ENCODE measurements at regions not wholly inside any gene's neighbourhood (a gene's known extent, or its start where the extent isn't known, plus 50 kb on each side); places are given as distances from the start of the nearest gene placed in this dataset.
"Not testable (repeated sequence)": the region's sequence is repeated elsewhere in the genome, so short reads cannot be mapped to it uniquely, and the experiment has no call there.

DNA sequence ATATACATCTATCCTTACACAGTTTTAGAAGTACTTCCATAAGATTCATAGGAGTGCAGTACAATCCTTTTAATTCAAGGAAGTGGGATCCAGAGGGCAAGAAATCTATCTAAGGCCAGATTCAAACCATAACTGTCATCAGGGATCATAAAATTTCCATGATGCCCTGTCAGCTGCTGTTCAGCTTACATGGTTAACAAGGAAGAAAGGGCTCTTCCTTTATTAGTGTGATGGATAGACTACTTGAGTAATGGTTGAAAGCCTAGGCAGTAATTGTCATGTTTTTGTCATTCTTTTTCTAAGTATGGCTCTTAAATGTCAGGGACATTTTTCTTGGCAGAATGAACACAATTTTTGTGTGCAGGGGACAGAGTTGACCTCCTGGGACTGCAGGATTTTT is 159.8 kb upstream of the CXCL13 start:
- no peak for DNase-seq (ENCODE audit: low read depth, low spot score)

DNA sequence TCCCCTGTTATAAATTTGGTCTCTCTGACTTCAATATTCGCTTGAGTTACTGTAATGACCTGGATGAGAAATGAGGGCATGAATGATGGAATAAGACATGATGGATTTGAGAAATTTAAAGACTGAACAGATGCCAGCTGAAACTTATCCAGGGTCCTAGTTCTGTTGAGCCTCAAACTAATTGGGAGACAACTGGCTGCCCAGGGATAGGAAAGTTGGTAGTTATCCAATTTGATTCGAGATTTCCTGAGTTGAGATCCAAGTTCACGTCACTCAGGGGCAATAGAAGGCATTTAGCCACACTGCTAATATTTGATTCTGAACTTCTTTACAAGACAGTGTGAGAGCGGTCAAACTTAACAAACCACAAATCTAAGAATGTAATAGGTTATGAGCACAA is 159.0 kb upstream of the CXCL13 start:
- no peak for DNase-seq (ENCODE audit: low read depth, low spot score)

DNA sequence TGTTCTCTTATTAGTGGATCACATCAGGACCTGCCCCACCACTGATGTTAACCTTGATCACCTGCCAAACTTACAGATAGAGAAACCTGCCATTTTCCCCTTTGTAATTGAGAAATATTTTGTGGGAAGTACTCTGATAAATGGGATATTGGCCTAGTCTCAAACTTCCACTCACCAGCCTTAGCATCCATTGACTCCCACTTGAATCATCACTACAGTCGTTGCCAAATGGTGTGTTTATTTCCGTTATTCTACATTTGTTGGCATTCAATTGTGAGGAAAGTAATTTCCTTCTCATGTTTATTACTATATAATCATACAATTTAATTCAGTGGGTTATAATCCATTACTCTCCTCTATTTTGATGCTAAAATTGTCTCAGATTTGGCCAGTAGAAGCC is 156.4 kb upstream of the CXCL13 start:
- no peak for DNase-seq (ENCODE audit: low read depth, low spot score)

DNA sequence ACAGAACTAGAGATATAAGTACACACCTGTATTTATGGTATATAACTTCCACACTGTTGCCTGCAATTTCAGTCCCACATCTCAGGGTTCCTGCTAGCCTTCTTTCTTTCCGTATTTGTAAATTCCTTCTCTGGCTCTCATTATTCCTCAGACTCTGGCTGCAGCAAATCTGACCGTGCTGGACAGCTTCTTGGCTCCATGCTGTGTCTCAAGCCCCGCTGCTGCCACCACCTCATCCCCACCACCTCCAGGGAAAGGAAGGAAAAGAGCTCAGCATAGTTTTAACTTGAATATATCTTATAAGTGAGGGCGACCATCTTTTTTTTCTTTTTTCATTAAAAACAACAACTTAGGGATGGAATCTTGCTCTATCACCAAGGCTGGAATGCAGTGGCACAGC is 155.6 kb upstream of the CXCL13 start:
- no peak for DNase-seq (ENCODE audit: low read depth, low spot score)

DNA sequence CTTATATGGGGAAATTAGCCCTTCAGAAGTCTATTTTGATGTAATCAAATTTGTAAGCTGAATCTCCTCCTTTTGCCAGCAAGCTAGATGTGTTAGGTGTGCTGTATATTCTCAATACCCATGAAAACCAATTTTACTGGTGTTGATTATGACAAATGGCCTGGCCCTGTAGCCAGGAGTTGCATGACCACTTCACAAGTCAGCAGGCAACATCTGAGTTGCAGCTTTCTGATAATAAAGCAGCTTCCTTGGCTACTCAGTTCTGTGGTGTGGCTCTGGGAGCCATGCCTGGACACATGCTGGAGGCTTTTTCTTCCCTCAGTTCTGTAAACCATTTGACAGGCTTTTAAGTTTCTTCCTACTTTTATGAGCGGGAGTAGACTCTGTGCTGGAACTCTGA is 154.1 kb upstream of the CXCL13 start:
- DNase-seq (ENCODE audit: low read depth, low spot score), result no peak

DNA sequence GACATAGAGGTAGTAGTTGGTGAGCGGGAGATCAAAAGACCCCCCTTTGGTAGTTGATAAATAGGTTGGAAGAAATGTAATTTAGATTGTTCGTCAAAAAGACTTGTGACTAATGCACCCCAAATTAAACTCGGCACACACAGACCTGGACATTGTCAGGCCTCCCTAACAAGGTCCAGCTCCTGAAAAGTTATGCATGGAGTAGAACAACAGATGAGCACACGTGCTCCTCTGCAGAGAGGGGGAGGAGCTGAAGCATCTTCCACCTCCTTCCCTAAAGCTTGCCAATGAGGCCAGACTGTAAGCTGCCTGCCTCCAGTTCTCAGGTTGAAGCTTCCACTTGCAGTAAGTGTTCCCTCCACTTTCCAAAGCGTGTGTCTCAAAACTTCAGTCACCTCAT is 153.5 kb upstream of the CXCL13 start:
- not testable (repeated sequence) for DNase-seq (ENCODE audit: low read depth, low spot score)

DNA sequence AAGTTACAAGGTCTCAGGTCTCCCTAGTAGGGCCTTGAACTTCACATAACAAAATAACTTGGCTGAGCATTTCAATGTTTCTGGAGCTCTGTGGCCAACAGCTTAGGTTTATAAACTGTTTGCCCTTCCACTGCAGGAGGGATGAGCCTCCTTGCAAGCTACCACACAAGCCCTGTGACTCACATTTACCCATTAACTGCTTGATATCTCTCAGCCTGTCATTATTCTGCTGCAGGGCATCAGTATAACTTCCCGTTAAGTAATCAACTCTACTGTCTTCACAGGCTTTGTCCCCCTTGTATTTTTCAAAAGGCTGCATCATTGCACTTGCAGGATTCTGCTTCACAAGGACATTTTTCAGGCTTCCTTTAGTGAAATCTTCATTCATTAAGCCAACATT is 151.7 kb upstream of the CXCL13 start:
- DNase-seq (ENCODE audit: low read depth, low spot score), result no peak

DNA sequence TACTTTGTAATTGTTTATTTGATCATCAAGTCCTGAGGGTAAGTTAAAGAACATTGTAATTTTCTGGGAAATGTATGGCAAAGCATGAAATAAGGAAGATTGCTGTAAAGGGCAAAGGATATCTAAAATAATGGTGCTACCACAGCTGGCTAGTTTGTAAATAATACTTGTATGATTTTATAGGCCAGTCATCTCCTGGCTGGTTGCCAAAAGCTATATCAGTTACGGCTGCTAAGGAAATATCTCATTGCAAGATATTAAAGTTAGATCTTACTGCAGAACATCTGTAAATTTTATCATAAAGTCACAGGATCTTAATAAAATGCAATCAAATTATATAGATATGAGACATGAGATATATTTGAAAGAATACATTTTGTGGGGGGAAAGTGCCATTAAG is 150.8 kb upstream of the CXCL13 start:
- DNase-seq (ENCODE audit: low read depth, low spot score), result no peak

DNA sequence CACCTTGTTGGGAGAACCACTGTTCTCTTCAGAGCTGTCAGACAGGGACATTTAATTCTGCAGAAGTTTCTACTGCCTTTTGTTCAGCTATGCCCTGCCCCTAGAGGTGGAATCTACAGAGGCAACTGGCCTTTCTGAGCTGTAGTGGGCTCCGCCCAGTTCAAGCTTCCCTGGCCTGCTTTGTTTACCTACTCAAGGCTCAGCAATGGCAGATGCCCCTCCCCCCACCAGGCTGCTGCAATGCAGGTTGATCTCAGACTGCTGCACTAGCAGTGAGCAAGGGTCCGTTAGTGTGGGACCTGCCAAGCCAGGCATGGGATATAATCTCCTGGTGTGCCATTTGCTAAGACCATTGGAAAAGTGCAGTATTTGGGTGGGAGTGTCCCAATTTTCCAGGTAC is 141.5 kb upstream of the CXCL13 start:
- not testable (repeated sequence) for DNase-seq (ENCODE audit: low read depth, low spot score)

DNA sequence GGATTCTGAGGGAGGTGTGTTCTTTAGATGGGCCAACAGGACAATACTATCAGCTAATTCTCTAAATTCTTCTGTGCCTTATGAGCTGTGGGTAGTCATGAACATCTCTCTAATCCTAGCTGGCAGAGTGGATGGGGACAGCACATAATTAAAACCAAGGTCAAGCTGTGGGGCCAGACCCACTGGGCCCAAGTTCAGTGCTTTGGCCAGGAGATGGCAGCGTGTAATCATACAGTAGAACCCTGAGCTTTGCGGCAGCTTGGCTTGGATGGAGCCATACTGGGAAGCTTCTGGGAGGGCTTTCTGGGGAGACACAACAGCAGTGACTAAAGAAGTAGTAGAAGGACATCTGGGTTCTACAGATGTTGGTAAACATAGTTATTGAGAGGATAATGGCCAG is 140.3 kb upstream of the CXCL13 start:
- peak; percentile 2 for DNase-seq (ENCODE audit: low read depth, low spot score)

DNA sequence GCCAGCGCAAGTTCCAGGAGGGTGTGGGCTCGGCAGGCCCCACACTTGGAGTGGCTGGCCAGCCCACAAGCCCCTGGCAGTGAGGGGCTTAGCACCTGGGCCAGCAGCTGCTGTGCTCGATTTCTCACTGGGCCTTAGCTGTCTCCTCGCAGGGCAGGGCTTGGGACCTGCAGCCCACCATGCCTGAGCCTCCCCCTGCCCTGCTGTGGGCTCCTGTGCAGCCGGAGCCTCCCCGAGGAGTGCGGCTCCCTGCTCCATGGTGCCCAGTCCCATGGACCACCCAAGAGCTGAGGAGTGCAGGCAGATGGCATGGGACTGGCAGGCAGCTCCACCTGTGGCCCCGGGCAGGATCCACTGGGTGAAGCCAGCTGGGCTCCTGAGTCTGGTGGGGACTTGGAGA is 139.2 kb upstream of the CXCL13 start:
- DNase-seq (ENCODE audit: low read depth, low spot score), result no peak

DNA sequence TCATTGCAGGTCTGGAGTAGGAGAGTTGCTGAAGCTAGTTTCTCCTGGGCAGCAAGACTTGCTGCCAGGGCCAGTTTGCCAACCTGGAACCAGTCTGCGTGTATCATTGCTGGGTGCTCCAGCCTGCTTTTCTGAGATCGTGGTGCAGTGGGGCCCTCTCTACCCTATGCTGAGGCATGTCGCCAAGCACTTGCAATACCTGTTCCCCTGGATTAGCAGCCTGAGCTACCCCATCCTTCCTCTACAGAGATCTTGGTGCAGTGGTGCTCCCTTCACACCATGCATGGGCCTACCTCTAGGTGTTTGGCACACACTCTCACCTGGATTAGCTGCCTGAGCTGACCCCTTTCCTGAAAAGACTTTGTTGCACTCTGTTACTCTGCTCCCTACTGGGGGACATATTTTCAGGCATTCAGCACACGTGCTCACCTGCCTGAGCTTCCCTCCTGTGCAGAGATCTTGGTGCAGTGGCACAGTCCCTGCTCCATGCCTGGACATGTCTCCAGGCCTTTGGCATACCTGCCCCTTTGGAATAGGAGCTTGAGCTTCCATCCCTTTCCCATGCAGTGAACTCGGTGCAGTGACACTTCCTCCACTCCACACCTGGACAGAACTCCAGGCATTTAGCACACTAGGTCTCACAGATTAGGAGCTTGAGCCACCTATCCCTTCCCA is 133.7 kb upstream of the CXCL13 start:
- no peak for DNase-seq (ENCODE audit: low read depth, low spot score)

DNA sequence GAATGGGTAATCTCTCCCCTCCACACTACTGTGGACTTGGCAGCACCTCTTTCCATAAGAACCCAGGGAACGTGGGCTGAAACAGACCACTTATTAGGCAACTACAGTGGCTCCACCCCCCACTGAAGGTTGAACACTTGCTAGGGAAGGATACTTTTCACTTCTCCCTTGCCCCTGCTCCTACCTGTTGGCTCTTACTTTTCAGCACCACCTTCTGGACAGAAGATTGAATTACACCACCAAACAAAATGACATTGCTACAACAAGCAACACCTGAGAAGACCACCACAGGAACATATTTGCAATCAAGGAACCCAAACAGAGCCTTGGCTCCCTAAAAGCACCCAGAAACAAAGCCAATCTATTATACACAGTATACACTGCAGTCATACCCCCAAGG is 132.1 kb upstream of the CXCL13 start:
- DNase-seq (ENCODE audit: low read depth, low spot score), result peak; percentile 28

DNA sequence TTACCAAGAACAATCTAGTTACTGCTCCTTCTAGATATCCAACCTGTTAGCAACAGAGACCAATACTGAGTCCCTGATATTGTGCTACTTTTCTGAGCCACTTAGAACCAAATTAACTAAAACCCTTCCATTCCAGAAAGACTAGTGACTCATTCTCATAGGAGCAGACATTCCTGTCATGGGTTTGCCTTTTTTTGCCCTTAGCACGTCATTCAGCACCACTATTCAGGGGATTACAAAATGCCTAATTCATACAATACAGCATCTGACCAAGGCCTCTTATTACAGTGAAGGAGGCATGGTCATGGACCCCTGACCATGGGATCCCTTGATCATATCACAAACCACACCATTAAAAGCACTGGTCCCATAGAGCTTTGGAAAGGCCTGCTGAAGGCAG is 123.8 kb upstream of the CXCL13 start:
- no peak for DNase-seq (ENCODE audit: low read depth, low spot score)

DNA sequence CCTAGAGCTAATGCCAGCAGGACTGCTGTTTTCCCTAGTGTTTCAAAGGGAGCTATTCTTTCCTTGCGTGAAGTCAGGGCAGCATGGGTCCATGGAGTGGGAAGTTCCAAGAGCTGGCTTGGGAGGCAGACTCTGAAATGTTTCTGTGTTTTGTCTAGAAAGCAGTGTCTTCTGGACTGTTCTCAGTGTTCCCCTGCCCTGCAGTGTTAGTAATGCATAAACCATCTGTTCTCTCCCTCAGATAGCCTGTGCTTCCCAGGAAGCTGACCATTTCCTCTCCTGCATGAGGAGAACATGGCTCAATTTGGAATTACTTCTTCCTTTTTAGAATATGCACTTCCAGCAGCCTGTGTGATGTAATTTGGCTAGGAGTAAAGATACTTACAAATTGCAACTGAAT is 116.7 kb upstream of the CXCL13 start:
- DNase-seq (ENCODE audit: low read depth, low spot score), result no peak

DNA sequence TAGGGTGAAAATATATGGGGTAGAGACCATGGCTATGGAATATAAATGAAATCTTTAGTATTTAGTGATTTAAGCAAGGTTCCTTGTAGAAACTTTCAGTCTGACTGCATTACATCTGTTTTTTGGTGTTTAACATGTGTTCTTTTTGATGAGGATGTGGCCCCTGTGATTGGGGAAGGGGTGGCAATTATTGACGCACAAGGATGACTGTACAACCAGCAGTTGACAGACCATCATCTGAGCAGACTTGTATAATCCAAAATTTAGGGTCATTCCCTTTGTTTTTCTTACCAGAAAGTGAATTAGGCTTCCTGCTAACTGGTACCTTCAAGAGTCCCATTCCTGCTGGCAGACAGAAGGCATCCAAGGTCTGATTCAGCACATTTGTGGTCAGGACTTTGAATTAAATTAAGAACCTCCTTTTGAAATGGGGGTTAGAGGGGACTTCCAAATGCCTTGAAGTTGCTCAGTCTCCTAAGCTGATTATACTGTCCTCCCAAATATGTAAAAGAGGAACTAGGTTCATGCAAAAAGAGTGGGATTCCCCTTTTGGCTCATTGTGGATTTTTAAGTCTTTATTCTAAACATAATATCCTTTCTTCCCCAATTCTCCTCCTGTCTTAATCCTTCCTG is 112.4 kb upstream of the CXCL13 start:
- DNase-seq (ENCODE audit: low read depth, low spot score), result no peak

DNA sequence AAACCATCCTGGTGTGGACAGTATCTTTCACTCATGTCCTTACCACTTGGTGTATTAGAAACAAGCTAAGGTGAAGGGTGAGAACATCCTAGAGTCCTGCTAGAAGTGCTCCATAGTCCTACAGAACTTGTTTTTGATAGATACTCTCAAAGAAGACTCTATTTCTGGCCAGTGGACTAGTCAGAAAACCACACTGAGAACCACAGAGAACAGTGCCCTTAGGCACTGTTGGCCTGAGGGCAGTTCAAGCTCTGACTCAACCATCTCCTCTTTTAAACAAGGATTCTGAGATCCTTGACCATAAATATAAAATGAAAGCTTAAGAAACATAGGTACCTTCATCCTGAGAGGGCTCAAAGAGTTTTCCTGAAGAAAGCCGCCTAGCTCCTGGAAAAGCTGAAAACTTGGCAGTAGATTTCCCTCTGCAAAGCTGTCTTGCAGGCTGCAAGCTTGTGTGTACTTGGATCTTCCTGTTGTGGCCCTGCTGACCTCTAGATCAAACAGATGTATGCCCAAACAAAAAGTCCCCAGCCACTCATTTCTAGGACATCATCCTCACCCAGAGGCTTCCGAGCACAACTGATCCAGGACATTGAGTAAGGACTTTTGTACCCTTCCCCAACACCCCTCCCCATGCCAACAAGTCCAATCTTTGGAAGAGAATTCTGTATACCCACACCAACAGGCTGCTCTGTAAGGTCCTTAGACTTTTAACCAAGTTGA is 111.6 kb upstream of the CXCL13 start:
- DNase-seq (ENCODE audit: low read depth, low spot score), result no peak

DNA sequence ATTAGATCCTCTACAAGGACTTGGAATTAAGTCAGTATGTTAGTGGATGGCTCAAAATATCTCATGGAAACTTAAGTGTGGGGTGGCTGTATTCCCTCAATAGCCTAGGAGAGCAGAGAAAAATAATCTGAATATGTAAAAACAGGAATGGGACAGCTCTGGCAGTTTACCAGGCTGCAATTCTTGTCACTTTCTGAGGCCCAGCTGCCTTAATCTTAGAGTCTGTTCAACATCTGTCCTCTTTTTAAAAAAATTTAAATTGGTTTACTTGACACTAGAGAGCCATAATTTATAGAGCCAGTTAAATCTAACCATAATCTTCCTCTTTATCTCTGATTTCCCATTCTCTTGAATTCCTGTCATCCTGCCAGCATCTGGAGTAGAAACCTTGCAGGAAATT is 109.2 kb upstream of the CXCL13 start:
- no peak for DNase-seq (ENCODE audit: low read depth, low spot score)

DNA sequence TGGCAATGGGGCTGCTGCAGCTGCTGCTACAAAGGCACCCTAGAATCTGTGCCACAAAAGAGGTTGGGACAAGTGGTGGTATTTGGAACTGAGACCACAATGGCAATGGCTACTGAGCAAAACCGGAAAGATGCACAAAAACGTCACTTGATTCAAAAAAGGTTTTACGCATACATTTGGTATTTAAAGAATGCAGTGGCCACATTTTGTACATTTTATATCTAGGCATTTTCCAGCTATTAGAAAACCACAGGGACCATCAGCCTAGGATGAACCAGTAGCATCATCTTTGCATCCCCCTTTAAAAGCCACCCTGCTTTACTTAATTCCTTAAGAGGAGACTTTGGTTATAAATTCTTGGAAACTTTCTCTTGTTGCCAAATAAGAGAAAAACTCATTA is 104.8 kb upstream of the CXCL13 start:
- DNase-seq (ENCODE audit: low read depth, low spot score), result no peak

DNA sequence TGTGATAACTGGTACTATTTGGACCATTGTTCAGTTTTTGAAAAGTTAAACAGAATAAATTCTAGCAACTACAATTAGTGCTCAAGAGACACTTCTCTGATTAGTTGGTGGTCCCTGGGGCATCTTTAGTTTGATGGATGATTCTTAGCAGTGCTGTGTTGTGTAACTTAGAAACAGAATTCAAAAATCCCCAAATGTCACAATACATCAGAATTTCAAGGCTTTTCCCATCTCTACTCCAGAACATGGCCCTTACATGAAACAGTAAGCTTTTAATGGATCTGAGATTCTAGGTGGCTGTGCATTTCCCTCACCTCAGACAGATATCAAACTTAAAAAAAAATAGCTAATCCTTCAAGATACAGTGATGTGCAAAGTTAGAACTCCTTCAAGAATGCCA is 104.4 kb upstream of the CXCL13 start:
- no peak for DNase-seq (ENCODE audit: low read depth, low spot score)

DNA sequence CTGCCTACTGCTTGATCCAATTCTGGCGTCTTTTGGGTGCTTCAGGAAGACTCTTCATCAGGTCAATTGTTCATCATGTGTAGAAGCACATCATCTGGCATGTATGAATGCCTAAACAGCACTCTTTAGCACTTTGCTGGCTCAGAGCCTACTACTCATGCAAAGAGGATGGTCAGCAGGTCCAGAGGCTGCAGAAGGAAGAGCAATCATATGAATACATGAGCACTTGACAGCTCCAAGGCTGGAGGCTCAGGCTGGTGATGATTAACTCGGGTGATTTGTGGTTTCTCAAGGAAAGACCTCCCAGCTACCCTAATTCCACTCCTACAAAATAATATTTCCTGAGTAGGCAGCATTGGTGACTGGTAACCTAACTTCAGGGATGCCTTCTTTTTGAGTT is 103.8 kb upstream of the CXCL13 start:
- DNase-seq (ENCODE audit: low read depth, low spot score), result no peak

DNA sequence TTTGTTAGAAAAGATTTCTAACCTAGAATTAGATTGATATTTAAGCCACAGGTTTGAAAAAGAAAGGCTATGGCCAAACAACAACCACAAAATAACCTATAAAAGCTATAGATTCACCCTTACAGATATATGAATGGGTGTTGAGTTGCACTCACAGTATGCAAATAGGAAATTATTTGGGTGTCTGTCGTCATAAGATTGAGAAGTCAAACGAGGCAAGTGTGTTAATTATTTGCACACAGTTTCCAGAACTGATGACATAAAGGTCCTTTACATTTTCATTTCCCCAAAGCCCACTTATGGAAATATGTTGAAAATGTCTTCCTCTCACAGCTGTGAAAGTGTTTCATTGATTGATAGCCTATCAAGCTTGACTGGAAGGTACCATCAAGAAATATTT is 101.2 kb upstream of the CXCL13 start:
- no peak for DNase-seq (ENCODE audit: low read depth, low spot score)

DNA sequence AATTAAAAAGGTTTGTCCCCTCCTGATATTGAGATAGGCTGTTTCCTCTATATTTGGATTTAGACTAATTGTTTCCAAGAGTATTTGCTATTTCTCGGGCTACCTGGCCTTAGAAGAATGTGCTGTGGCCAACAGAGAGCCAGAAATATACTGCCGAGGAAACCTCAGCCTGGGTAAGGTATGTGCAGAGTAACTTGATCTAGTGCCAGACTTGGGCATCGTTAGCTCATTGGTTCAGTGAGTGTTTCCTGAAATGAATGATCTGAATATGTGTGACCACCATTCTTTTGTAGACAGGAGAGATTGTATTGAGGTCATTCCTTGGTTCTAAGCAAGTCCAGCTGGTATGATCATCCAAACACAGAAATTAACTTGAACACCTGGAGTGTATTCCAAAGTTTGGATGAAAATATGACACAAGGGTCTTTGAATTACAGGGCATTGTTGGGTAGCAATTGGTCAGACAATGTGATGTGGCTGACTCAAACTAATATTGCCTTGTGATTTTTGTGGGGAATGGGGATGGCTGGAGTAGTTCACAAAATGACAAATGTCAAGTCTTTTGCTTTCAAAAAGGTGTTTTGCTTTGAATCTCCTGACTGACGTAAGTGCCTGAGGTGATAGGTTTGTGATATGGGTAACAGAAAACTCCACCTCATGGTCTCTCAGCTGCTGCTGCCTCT is 100.2 kb upstream of the CXCL13 start:
- no peak for DNase-seq (ENCODE audit: low read depth, low spot score)
